Right cardiac atrium (tissue), 5 donors: ENCODE measurements at regions not wholly inside any gene's neighbourhood (a gene's known extent, or its start where the extent isn't known, plus 50 kb on each side); places are given as distances from the start of the nearest gene placed in this dataset.

Experiments
- ATAC-seq, 2 donors: fragments of 200-7000 bp; cut with Tn5 transposase; one replicate each; pipeline versions ENCODE4 v1.8.0 to v1.9.1; 2020; ENCODE audit warnings: moderate library complexity in 2 of 2, mild to moderate bottlenecking in 1 of 2
- DNase-seq, 3 donors: peaks; one replicate each; pipeline ENCODE4 v3.0.0-alpha.2; 2020
- H3K27ac ChIP-seq: one replicate; pipeline ENCODE4 v1.5.1; 2013; ENCODE audit warnings: mild to moderate bottlenecking, low read length, control low read depth, moderate library complexity
- H3K27me3 ChIP-seq: one replicate; pipeline ENCODE4 v1.6.1; 2013; ENCODE audit not compliant: control insufficient read depth, insufficient read depth
- H3K4me1 ChIP-seq: one replicate; pipeline ENCODE4 v1.6.1; 2013; ENCODE audit warnings: low read length; ENCODE audit not compliant: control insufficient read depth, insufficient read depth
- H3K4me3 ChIP-seq: one replicate; pipeline ENCODE4 v1.5.1; 2013; ENCODE audit warnings: low read length, control low read depth
- H3K9me3 ChIP-seq: one replicate; pipeline ENCODE4 v1.6.1; 2013; ENCODE audit warnings: low read length; ENCODE audit not compliant: control insufficient read depth
- WGBS: extraction: QIAGEN DNeasy Blood & Tissue Kit; methylation state at CpG from one replicate; pipeline ENCODE4 v1.1.7; 2013; 5-methylcytosine and 5-hydroxymethylcytosine counted together
- intact Hi-C, 4 donors: fragments of 100-400 bp; cut with DNase I; formaldehyde crosslinking; loops; one replicate each; pipeline versions ENCODE4 v1.11.0 to v1.14.0; 2022 to 2023
- donor health status: healthy with polysubstance abuse.
- donor health status: DM: no; HTN: yes; CAD: no.
- donor health status: DM: no; HTN: no; CAD: no.
- donor health status: DM: no; HTN: yes; CAD: no; lungs with severe emphysema.
- donor health status: DM: yes; HTN: yes; CAD: no.

DNA sequence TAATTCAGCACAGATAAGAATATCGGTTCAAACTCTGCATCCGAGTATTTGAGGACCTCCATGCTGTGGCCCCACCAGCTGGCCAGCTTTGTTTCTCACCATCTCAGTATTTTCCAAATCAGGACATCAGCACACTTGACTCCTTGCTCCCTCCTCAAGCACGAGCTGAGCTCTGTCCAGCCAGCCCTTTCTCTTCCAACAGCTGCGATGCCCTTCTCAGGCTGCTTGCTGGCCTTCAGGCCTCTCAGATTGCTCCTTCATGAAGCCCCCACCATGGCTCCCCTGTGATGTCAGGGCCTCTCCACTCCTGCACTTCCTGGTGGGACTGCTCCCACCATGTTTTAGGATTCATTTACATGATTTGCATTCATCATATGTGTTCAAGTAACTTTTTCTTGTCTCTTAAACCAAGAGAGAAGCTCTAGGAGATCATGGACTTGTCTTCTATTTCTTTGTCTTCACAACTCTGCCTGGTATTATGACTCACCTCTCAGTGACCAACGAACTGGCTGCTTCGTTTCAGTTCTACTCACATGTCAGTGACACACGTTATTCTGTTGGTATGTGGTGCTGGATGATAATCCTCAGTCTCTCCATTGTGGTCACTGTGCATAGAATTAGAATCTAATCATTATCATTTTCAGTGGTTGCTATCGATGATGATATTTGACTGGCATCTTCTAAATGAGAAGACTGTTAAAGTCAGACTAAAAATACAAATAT, 471.7 kb downstream of the EFNB2 start:
- ATAC-seq (no peak), DNase-seq (no peak)
- H3K4me3 ChIP-seq: no peak overlapping the region
- no peaks in the 10 kb centered on the region for H3K27me3 ChIP-seq
- no peaks in the 10 kb centered on the region for H3K9me3 ChIP-seq
- H3K4me1 ChIP-seq: no peaks in the 10 kb centered on the region
- WGBS: 81% methylated on average over 8 of the region's 8 CpGs
- no peak overlapping the region for H3K27ac ChIP-seq
- intact Hi-C loops: no loop called here

DNA sequence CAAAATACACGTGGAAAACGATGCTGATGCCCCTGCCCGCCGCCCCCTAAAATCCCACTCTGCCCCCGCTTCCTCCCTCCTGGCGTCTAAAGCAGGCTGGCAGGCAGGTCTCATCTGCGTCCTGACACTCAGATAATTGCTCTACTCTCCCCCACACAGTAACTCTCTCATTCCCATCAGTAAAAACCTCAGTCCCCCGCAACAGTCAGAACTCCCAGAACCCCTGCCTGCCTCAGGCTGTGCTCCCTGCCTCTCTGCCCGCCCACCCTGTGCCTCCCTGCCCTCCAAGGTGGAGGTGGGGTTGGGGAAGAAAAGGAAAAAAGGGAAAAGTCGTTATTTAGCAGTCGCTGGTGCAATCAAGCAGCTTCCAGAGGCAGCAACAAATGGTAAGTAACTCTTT, 473.7 kb downstream of the EFNB2 start:
- Histone ChIP-seq H3K9me3 (no peaks in the 10 kb centered on the region), H3K27me3 (no peaks in the 10 kb centered on the region), H3K4me3 (no peak overlapping the region), H3K27ac (no peak overlapping the region), H3K4me1 (no peaks in the 10 kb centered on the region)
- 65% methylated on average over 11 of the region's 11 CpGs for WGBS
- ATAC-seq (no peak), DNase-seq (no peak)
- intact Hi-C loops: no loop called here

- DNase-seq: no peak
- Histone ChIP-seq H3K9me3 (no peaks in the 10 kb centered on the region), H3K27ac (no peak overlapping the region), H3K27me3 (no peaks in the 10 kb centered on the region), H3K4me1 (no peaks in the 10 kb centered on the region), H3K4me3 (no peak overlapping the region)
- intact Hi-C loops: no loop called here
- 86% methylated on average over 2 of the region's 2 CpGs for WGBS
- no peak for ATAC-seq
Measured at GRCh38 chr13:106056851-106057250, 478.6 kb downstream of the EFNB2 start.

- no peak for ATAC-seq
Measured at GRCh38 chr13:106052200-106052767, 483.2 kb downstream of the EFNB2 start.

GRCh38 chr13:106049171-106049570, 486.3 kb downstream of the EFNB2 start:
- no peaks in the 10 kb centered on the region for H3K27me3 ChIP-seq
- ATAC-seq: no peak
- intact Hi-C loops: no loop called here
- no peak for DNase-seq
- WGBS: 91% methylated on average over 5 of the region's 5 CpGs
- H3K9me3 ChIP-seq: no peaks in the 10 kb centered on the region
- H3K4me1 ChIP-seq: no peaks in the 10 kb centered on the region
- H3K4me3 ChIP-seq: no peak overlapping the region
- no peak overlapping the region for H3K27ac ChIP-seq

More at GRCh38 chr13:106052200-106052767, 483.2 kb downstream of the EFNB2 start:
- intact Hi-C loops: no loop called here
- Histone ChIP-seq H3K9me3 (no peaks in the 10 kb centered on the region), H3K27me3 (no peaks in the 10 kb centered on the region), H3K4me3 (no peak overlapping the region), H3K4me1 (no peaks in the 10 kb centered on the region), H3K27ac (no peak overlapping the region)
- DNase-seq: no peak
- WGBS: 77% methylated on average over 8 of the region's 8 CpGs

DNA sequence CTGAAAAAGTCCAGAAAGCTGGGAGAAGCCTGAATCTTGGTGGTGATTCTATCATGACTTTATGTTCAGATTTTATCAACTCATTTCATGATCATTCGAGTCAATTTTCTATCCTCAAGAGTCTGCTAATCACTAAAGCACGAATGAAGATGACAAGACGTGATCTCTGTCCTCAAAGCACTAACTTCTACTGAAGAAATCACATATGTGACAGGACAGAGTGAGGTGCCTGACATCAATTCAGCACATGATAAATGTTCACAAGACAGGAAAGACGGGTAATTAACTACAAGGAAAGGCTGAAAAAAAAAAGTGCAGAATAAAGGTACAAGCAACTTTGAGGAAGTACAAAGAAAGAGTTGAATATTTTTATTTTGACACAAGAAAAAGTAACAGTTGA, 487.1 kb downstream of the EFNB2 start:
- Histone ChIP-seq H3K27ac (no peak overlapping the region), H3K4me3 (no peak overlapping the region), H3K9me3 (no peaks in the 10 kb centered on the region), H3K4me1 (no peaks in the 10 kb centered on the region), H3K27me3 (no peaks in the 10 kb centered on the region)
- WGBS: 46% methylated on average over 4 of the region's 4 CpGs
- intact Hi-C loops: no loop called here
- ATAC-seq: no peak
- no peak for DNase-seq

GRCh38 chr13:106047859-106048258, 487.6 kb downstream of the EFNB2 start:
- whole genome bisulfite sequencing: 98% methylated on average over 1 of the region's 1 CpG
- Histone ChIP-seq H3K4me1 (no peaks in the 10 kb centered on the region), H3K27ac (no peak overlapping the region), H3K9me3 (no peaks in the 10 kb centered on the region), H3K27me3 (no peaks in the 10 kb centered on the region), H3K4me3 (no peak overlapping the region)
- intact Hi-C loops: no loop called here
- no peak for ATAC-seq
- DNase-seq: no peak

- intact Hi-C loops: no loop called here
- no peak for DNase-seq
- Histone ChIP-seq H3K27me3 (no peaks in the 10 kb centered on the region), H3K4me3 (no peak overlapping the region), H3K27ac (no peak overlapping the region), H3K9me3 (peaks cover 1% of the 10 kb centered on the region), H3K4me1 (no peaks in the 10 kb centered on the region)
- 77% methylated on average over 1 of the region's 1 CpG for WGBS
- no peak for ATAC-seq
Measured at GRCh38 chr13:106042996-106043581, 492.4 kb downstream of the EFNB2 start.

GRCh38 chr13:106041445-106041844, 494.0 kb downstream of the EFNB2 start:
- ATAC-seq (no peak), DNase-seq (no peak)
- Histone ChIP-seq H3K4me3 (no peak overlapping the region), H3K27me3 (no peaks in the 10 kb centered on the region), H3K9me3 (peaks cover 1% of the 10 kb centered on the region), H3K27ac (no peak overlapping the region), H3K4me1 (no peaks in the 10 kb centered on the region)
- intact Hi-C loops: no loop called here
- WGBS: 78% methylated on average over 3 of the region's 3 CpGs

DNA sequence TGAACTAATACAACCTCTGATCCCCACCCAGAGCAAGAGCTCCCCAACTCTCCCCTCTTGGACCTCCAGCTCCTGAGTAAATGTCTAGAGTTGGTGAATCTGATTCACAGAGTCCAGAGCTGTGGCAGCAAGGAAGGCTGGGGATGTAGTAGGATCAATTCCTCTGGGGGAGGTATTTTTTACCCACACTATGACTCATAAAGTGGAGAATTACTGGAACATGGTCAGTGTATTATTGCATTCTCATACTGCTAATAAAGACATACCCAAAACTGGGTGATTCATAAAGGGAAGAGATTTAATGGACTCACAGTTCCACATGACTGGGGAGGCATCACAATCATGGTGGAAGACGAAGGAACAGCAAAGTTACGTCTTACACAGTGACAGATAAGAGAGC, 496.7 kb downstream of the EFNB2 start:
- WGBS: 92% methylated on average over 2 of the region's 2 CpGs
- intact Hi-C loops: no loop called here
- Histone ChIP-seq H3K4me3 (no peak overlapping the region), H3K9me3 (peaks cover 1% of the 10 kb centered on the region), H3K4me1 (no peaks in the 10 kb centered on the region), H3K27ac (no peak overlapping the region), H3K27me3 (no peaks in the 10 kb centered on the region)
- DNase-seq: no peak
- no peak for ATAC-seq

GRCh38 chr13:106036870-106037269, 498.6 kb downstream of the EFNB2 start:
- Histone ChIP-seq H3K9me3 (peaks cover 1% of the 10 kb centered on the region), H3K27ac (no peak overlapping the region), H3K27me3 (no peaks in the 10 kb centered on the region), H3K4me3 (no peak overlapping the region), H3K4me1 (no peaks in the 10 kb centered on the region)
- WGBS: 85% methylated on average over 6 of the region's 6 CpGs
- no peak for ATAC-seq
- intact Hi-C loops: no loop called here
- DNase-seq: no peak
